Natural killer cell (primary cell): ENCODE measurements at regions not wholly inside any gene's neighbourhood (a gene's known extent, or its start where the extent isn't known, plus 50 kb on each side); places are given as distances from the start of the nearest gene placed in this dataset.

Experiments
- ATAC-seq, 3 donors: fragments of 150-1000 bp in 2 of 3; fragments of 200-7000 bp in 1 of 3; cut with Tn5 transposase; 1 replicate in 1 of 3; 2 replicates in 2 of 3; pipeline ENCODE4 v1.10.0; 2021; ENCODE audit warnings: mild to moderate bottlenecking in 2 of 3, moderate library complexity in 2 of 3
- DNase-seq, 2 donors: peaks; one replicate each; pipeline versions ENCODE4 v3.0.0 to v3.0.0-alpha.2; 2013 to 2021; ENCODE audit warnings: mixed read lengths in 1 of 2
- H3K27ac ChIP-seq: one replicate; pipeline ENCODE4 v1.5.1; 2013; ENCODE audit warnings: mild to moderate bottlenecking, low read length
- H3K27me3 ChIP-seq: one replicate; pipeline ENCODE4 v1.6.1; 2013; ENCODE audit warnings: low read length; ENCODE audit not compliant: control insufficient read depth, insufficient read depth
- H3K36me3 ChIP-seq: one replicate; pipeline ENCODE4 v1.6.1; 2013; ENCODE audit warnings: low read length; ENCODE audit not compliant: control insufficient read depth, insufficient read depth
- H3K4me1 ChIP-seq: one replicate; pipeline ENCODE4 v1.6.1; 2013; ENCODE audit warnings: low read length; ENCODE audit not compliant: control insufficient read depth, insufficient read depth
- H3K4me3 ChIP-seq: one replicate; pipeline ENCODE4 v1.5.1; 2013; ENCODE audit warnings: low read length
- H3K9me3 ChIP-seq: one replicate; pipeline ENCODE4 v1.6.1; 2013; ENCODE audit warnings: low read length; ENCODE audit not compliant: control insufficient read depth, insufficient read depth
- H3K27ac Mint-ChIP-seq, 2 donors: one replicate each; pipeline ENCODE4 v1.8.0; 2022; ENCODE audit warnings: mild to moderate bottlenecking in 2 of 2, mixed read lengths in 2 of 2, moderate library complexity in 1 of 2
- H3K27me3 Mint-ChIP-seq, 2 donors: one replicate each; pipeline ENCODE4 v1.8.0; 2022; ENCODE audit warnings: low read depth in 2 of 2, mixed read lengths in 2 of 2
- H3K36me3 Mint-ChIP-seq: one replicate; pipeline ENCODE4 v1.8.0; 2022; ENCODE audit warnings: mixed read lengths
- H3K4me1 Mint-ChIP-seq, 2 donors: one replicate each; pipeline ENCODE4 v1.8.0; 2022; ENCODE audit warnings: mixed read lengths in 2 of 2
- H3K4me3 Mint-ChIP-seq: one replicate; pipeline ENCODE4 v1.8.0; 2022; ENCODE audit warnings: mild to moderate bottlenecking, moderate library complexity, mixed read lengths
- H3K9me3 Mint-ChIP-seq, 2 donors: one replicate each; pipeline ENCODE4 v1.8.0; 2022; ENCODE audit warnings: mixed read lengths in 2 of 2
- WGBS: methylation state at CpG from one replicate; pipeline ENCODE4 v1.1.7; 2013; ENCODE audit warnings: missing lambda C conversion rate; ENCODE audit not compliant: insufficient coverage; 5-methylcytosine and 5-hydroxymethylcytosine counted together
- intact Hi-C: fragments of 100-400 bp; cut with micrococcal nuclease; formaldehyde crosslinking; loops from one replicate; pipeline ENCODE4 v1.14.2; 2022
- TF ChIP-seq, protein P1 (sequence below): fragments of 200-600 bp; IDR thresholded peaks from one replicate; pipeline ENCODE4 v1.8.0; 2022; ENCODE audit warnings: antibody characterized with exemption

- H3K36me3 ChIP-seq: no peaks in the 10 kb centered on the region
- H3K4me1 Mint-ChIP-seq: no peaks in the 10 kb centered on the region
- H3K27me3 ChIP-seq: no peaks in the 10 kb centered on the region
- ATAC-seq (no peak), DNase-seq (no peak)
- no peak overlapping the region for H3K4me3 Mint-ChIP-seq
- H3K36me3 Mint-ChIP-seq: no peaks in the 10 kb centered on the region
- H3K4me3 ChIP-seq: no peak overlapping the region
- H3K27ac Mint-ChIP-seq: no peak overlapping the region
- TF ChIP-seq, protein P1, sequence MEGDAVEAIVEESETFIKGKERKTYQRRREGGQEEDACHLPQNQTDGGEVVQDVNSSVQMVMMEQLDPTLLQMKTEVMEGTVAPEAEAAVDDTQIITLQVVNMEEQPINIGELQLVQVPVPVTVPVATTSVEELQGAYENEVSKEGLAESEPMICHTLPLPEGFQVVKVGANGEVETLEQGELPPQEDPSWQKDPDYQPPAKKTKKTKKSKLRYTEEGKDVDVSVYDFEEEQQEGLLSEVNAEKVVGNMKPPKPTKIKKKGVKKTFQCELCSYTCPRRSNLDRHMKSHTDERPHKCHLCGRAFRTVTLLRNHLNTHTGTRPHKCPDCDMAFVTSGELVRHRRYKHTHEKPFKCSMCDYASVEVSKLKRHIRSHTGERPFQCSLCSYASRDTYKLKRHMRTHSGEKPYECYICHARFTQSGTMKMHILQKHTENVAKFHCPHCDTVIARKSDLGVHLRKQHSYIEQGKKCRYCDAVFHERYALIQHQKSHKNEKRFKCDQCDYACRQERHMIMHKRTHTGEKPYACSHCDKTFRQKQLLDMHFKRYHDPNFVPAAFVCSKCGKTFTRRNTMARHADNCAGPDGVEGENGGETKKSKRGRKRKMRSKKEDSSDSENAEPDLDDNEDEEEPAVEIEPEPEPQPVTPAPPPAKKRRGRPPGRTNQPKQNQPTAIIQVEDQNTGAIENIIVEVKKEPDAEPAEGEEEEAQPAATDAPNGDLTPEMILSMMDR: no peak
- H3K27ac ChIP-seq: no peak overlapping the region
- WGBS: 81% methylated on average over 4 of the region's 4 CpGs
- peaks cover 0 to 7% of the 10 kb centered on the region in 2 donors for H3K27me3 Mint-ChIP-seq
- H3K9me3 Mint-ChIP-seq: no peaks in the 10 kb centered on the region
- no peaks in the 10 kb centered on the region for H3K9me3 ChIP-seq
- intact Hi-C loops: no loop called here
- no peaks in the 10 kb centered on the region for H3K4me1 ChIP-seq
These were observed 333.7 kb downstream of the CYP26B1 start for GRCh38 chr2:71813807-71814470.

DNA sequence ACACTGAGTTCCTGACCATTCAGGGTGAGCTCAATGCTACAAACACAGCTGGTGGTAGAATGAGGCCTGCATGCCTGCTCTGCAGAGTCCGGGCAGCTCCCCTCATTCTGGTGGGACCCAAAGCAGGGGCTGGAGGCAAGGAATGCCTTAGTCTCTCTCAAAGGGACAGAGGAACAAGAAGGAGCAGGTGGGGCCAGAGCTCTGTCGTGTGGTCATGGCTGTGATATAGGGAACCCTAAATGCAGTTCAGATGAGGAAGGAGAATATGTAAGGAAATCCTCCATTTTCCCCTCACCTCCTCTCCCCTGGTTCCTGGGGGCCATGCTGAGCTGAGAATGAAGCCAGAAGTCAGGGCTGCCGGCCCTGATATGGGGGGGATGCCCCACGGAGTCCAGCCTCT, 334.3 kb downstream of the CYP26B1 start:
- H3K27me3 Mint-ChIP-seq: peaks cover 0 to 7% of the 10 kb centered on the region in 2 donors
- no peak for ATAC-seq
- no peak overlapping the region for H3K27ac Mint-ChIP-seq
- H3K4me3 Mint-ChIP-seq: no peak overlapping the region
- no peaks in the 10 kb centered on the region for H3K36me3 Mint-ChIP-seq
- WGBS: 65% methylated on average over 3 of the region's 4 CpGs
- intact Hi-C loops: no loop called here
- H3K4me1 Mint-ChIP-seq: no peaks in the 10 kb centered on the region
- Histone ChIP-seq H3K9me3 (no peaks in the 10 kb centered on the region), H3K27ac (no peak overlapping the region), H3K4me1 (no peaks in the 10 kb centered on the region), H3K36me3 (no peaks in the 10 kb centered on the region), H3K27me3 (no peaks in the 10 kb centered on the region), H3K4me3 (no peak overlapping the region)
- no peaks in the 10 kb centered on the region for H3K9me3 Mint-ChIP-seq
- DNase-seq: no peak
- TF ChIP-seq, protein P1: no peak

- no peaks in the 10 kb centered on the region for H3K9me3 Mint-ChIP-seq
- no peak for DNase-seq
These were observed 334.9 kb downstream of the CYP26B1 start for GRCh38 chr2:71812736-71813135.

More at GRCh38 chr2:71812736-71813135, 334.9 kb downstream of the CYP26B1 start:
- WGBS: 89% methylated on average over 2 of the region's 2 CpGs
- H3K4me1 Mint-ChIP-seq: no peaks in the 10 kb centered on the region
- Histone ChIP-seq H3K9me3 (no peaks in the 10 kb centered on the region), H3K27ac (no peak overlapping the region), H3K4me1 (no peaks in the 10 kb centered on the region), H3K27me3 (no peaks in the 10 kb centered on the region), H3K36me3 (no peaks in the 10 kb centered on the region), H3K4me3 (no peak overlapping the region)
- peaks cover 0 to 4% of the 10 kb centered on the region in 2 donors for H3K27me3 Mint-ChIP-seq
- no peak overlapping the region for H3K27ac Mint-ChIP-seq
- TF ChIP-seq, protein P1: no peak
- intact Hi-C loops: no loop called here
- no peaks in the 10 kb centered on the region for H3K36me3 Mint-ChIP-seq
- H3K4me3 Mint-ChIP-seq: no peak overlapping the region
- ATAC-seq: no peak
